Suprapubic skin (tissue), 4 donors: ENCODE measurements at regions not wholly inside any gene's neighbourhood (a gene's known extent, or its start where the extent isn't known, plus 50 kb on each side); places are given as distances from the start of the nearest gene placed in this dataset.

Source experiments
- DNase-seq, 2 donors: peaks; one replicate each; pipeline ENCODE4 v3.0.0-alpha.2; 2019; ENCODE audit warnings: low spot score in 2 of 2
- H3K27ac ChIP-seq: fragments of 200-600 bp; sonication (generic); one replicate; pipeline ENCODE4 v1.5.1; 2019
- H3K27me3 ChIP-seq: fragments of 200-600 bp; sonication (generic); one replicate; pipeline ENCODE4 v1.5.1; 2019
- H3K36me3 ChIP-seq: fragments of 200-600 bp; sonication (generic); one replicate; pipeline ENCODE4 v1.5.1; 2019
- H3K4me1 ChIP-seq: fragments of 200-600 bp; sonication (generic); one replicate; pipeline ENCODE4 v1.5.1; 2019
- H3K4me3 ChIP-seq: fragments of 200-600 bp; sonication (generic); one replicate; pipeline ENCODE4 v1.5.1; 2019; ENCODE audit warnings: mild to moderate bottlenecking
- H3K9me3 ChIP-seq: fragments of 200-600 bp; sonication (generic); one replicate; pipeline ENCODE4 v1.5.1; 2019
- CTCF ChIP-seq, 2 donors: fragments of 200-600 bp in 1 of 2; fragments of 450-650 bp in 1 of 2; sonication (generic) in 1 of 2; IDR thresholded peaks; one replicate each; pipeline ENCODE4 v1.5.1; 2016 to 2019; ENCODE audit warnings: antibody characterized with exemption in 2 of 2, mild to moderate bottlenecking in 1 of 2, moderate library complexity in 1 of 2
- EP300 ChIP-seq: sonication (generic); formaldehyde crosslinking; IDR thresholded peaks from one replicate; pipeline ENCODE4 v1.6.1; 2017; ENCODE audit warnings: antibody characterized with exemption
- POLR2A ChIP-seq, 2 donors: fragments of 450-650 bp; IDR thresholded peaks; one replicate each; pipeline ENCODE4 v1.6.1; 2017; ENCODE audit warnings: antibody characterized with exemption in 2 of 2, mild to moderate bottlenecking in 2 of 2, moderate library complexity in 2 of 2
- POLR2AphosphoS5 ChIP-seq, 3 donors: sonication (generic); formaldehyde crosslinking; IDR thresholded peaks; one replicate each; pipeline ENCODE4 v1.6.1; 2017; ENCODE audit warnings: antibody characterized with exemption in 3 of 3
- WGBS: methylation state at CpG from one replicate; pipeline ENCODE4 v1.1.5; 2018; 5-methylcytosine and 5-hydroxymethylcytosine counted together

GRCh38 chr5:103612545-103612944, 50.0 kb upstream of the NUDT12 start:
- H3K9me3 ChIP-seq: no peaks in the 10 kb centered on the region
- no peak for DNase-seq
- H3K4me1 ChIP-seq: no peaks in the 10 kb centered on the region
- H3K36me3 ChIP-seq: no peaks in the 10 kb centered on the region
- H3K27me3 ChIP-seq: no peaks in the 10 kb centered on the region
- no peak overlapping the region for H3K27ac ChIP-seq
- no peak overlapping the region for H3K4me3 ChIP-seq
- TF ChIP-seq EP300 (no peak), POLR2A (IDR thresholded peaks at IDR 0.05) (no peak), POLR2AphosphoS5 (IDR thresholded peaks at IDR 0.05) (no peak), CTCF (IDR thresholded peaks at IDR 0.05) (no peak)
- WGBS: 90% methylated on average over 1 of the region's 1 CpG
